ENCODE measurements at regions not wholly inside any gene's neighbourhood (a gene's known extent, or its start where the extent isn't known, plus 50 kb on each side); places are given as distances from the start of the nearest gene placed in this dataset.
"Not testable (repeated sequence)": the region's sequence is repeated elsewhere in the genome, so short reads cannot be mapped to it uniquely, and the experiment has no call there.

DNA sequence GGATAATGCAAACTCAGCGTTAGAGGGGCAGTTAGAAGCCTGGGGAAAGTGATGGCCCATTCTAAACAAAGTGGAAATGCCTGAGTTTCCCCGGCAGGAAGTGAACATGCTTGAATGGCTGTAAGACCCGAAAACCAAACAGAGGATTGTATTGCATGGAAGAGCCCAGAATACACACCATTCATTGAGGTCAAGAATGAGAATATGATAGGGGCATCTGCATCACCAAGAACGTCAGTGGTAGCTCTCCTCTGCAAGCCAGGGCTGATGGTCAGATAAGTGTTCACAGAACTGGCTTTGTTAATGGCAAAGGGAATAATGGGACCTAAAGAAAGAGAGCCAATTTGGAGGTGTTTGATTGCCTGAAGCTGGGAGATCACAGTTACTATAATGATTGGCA lies 663.4 kb downstream of the KHDRBS2 start:
- DNase-seq: no peak
- Histone ChIP-seq H3K4me1 (no peaks in the 10 kb centered on the region), H3K9me3 (no peaks in the 10 kb centered on the region), H3K36me3 (ENCODE audit: low read depth, missing control alignments) (no peaks in the 10 kb centered on the region), H3K27me3 (no peaks in the 10 kb centered on the region), H3K27ac (no peak overlapping the region), H3K4me3 (no peak overlapping the region)
- WGBS, 2 donors: 81 to 87% methylated on average over 4 of the region's 4 CpGs
- TF ChIP-seq POLR2A (IDR thresholded peaks at IDR 0.05): no peak
- TF ChIP-seq, protein P1, sequence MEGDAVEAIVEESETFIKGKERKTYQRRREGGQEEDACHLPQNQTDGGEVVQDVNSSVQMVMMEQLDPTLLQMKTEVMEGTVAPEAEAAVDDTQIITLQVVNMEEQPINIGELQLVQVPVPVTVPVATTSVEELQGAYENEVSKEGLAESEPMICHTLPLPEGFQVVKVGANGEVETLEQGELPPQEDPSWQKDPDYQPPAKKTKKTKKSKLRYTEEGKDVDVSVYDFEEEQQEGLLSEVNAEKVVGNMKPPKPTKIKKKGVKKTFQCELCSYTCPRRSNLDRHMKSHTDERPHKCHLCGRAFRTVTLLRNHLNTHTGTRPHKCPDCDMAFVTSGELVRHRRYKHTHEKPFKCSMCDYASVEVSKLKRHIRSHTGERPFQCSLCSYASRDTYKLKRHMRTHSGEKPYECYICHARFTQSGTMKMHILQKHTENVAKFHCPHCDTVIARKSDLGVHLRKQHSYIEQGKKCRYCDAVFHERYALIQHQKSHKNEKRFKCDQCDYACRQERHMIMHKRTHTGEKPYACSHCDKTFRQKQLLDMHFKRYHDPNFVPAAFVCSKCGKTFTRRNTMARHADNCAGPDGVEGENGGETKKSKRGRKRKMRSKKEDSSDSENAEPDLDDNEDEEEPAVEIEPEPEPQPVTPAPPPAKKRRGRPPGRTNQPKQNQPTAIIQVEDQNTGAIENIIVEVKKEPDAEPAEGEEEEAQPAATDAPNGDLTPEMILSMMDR (IDR thresholded peaks at IDR 0.05): no peak
- intact Hi-C loops (cut with DNase I; ENCODE audit: low total_unique reads): no loop called here

DNA sequence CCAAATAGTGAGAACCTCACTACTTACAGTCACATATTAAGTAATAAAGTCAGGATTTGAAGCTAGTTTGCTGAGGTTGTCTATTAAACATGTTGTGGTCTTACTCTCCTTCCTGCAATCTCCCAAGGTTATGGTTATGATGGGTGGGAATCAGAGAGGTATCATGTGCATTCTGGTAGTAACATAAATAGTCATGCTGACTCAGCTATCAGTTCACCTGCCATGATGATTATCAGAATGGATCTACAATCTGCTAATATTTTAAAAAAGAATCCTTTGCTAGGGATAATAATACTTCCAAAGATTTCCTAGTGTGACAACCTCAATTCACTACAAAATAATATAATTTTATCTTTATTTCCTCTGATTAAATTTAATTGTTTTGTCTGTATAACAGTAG lies 671.9 kb downstream of the KHDRBS2 start:
- no peak for DNase-seq
- Histone ChIP-seq H3K9me3 (no peaks in the 10 kb centered on the region), H3K4me3 (no peak overlapping the region), H3K27me3 (no peaks in the 10 kb centered on the region), H3K36me3 (ENCODE audit: low read depth, missing control alignments) (no peaks in the 10 kb centered on the region), H3K27ac (no peak overlapping the region), H3K4me1 (no peaks in the 10 kb centered on the region)
- TF ChIP-seq POLR2A (IDR thresholded peaks at IDR 0.05): no peak
- TF ChIP-seq, protein P1 (IDR thresholded peaks at IDR 0.05): no peak
- intact Hi-C loops (cut with DNase I; ENCODE audit: low total_unique reads): no loop called here

DNA sequence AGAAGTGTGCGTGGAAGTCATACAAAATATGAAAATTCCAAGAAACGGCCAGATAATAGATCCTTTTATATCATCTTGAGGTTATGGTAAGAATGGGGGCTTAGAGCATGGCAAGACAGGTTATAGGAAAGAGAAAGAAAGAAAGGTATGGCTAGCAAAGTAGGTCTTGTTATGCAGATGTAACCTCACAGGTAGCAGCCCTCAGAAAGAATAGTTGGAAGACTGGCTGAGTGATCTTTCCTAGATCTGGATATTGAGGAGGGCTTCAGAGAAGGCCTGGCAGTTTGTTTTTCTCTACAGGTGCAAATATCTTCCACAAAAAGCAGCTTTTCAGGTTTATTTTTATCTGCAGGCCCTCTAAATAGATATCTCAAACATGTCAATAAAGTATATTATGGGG lies 679.5 kb downstream of the KHDRBS2 start:
- no peak overlapping the region for H3K27ac ChIP-seq
- no peak for DNase-seq
- no peaks in the 10 kb centered on the region for H3K4me1 ChIP-seq
- no peak for TF ChIP-seq POLR2A (IDR thresholded peaks at IDR 0.05)
- TF ChIP-seq, protein P1 (IDR thresholded peaks at IDR 0.05): no peak
- H3K27me3 ChIP-seq: no peaks in the 10 kb centered on the region
- no peaks in the 10 kb centered on the region for H3K36me3 ChIP-seq (ENCODE audit: low read depth, missing control alignments)
- WGBS, 2 donors: 67 to 74% methylated on average over 2 of the region's 2 CpGs
- H3K4me3 ChIP-seq: no peak overlapping the region
- no peaks in the 10 kb centered on the region for H3K9me3 ChIP-seq
- intact Hi-C loops (cut with DNase I; ENCODE audit: low total_unique reads): no loop called here

DNA sequence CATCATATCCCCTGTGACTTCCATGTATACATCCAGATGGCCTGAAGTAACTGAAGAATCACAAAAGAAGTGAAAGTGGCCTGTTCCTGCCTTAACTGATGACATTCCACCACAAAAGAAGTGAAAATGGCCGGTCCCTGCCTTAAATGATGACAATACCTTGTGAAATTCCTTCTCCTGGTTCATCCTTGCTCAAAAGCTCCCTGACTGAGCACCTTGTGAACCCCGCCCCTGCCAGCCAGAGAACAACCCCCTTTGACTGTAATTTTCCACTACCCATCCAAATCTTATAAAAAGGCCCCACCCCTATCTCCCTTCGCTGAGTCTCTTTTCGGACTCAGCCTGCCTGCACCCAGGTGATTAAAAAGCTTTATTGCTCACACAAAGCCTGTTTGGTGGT lies 680.2 kb downstream of the KHDRBS2 start:
- H3K36me3 ChIP-seq (ENCODE audit: low read depth, missing control alignments); DNase-seq; H3K4me3 ChIP-seq; H3K9me3 ChIP-seq; H3K4me1 ChIP-seq; intact Hi-C loops (cut with DNase I; ENCODE audit: low total_unique reads); H3K27me3 ChIP-seq; H3K27ac ChIP-seq: not testable (repeated sequence)
- 74 to 82% methylated on average over 4 of the region's 4 CpGs for WGBS, 2 donors

DNA sequence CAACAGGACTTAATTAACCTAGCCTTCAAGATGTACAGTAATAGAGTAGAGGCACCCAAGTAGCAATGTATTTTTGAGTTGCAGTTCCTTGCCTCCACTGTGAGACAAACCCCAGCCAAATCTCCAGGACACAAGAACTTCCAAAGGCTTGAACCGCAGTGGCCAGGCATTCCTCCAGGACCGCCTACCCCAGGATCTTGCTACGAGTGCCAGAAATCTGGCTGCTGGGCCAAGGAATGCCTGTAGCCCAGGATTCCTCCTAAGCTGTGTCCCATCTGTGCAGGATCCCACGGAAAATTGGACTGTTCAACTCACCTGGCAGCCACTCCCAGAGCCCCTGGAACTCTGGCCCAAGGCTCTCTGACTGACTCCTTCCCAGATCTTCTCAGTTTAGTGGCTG lies 683.9 kb downstream of the KHDRBS2 start:
- WGBS, 2 donors: 79 to 82% methylated on average over 4 of the region's 4 CpGs
- intact Hi-C loops (cut with DNase I; ENCODE audit: low total_unique reads): not testable (repeated sequence)

DNA sequence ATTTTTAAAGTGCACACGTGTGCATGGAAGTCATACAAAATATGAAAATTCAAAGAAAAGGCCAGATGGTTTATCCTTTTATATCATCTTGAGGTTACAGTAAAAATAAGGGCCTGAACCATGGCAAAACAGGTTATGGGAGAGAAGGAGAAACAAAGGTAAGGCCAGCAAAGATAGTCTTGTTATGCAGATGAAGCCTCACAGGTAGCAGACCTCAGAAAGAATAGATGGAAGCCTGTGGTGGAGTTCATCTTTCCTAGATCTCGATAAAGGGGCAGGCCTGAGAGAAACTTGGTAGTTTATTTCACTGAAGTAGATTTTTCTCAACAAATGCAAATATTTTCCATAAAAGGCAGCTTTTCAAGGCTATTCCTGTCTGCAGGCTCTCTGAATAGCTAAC lies 693.8 kb downstream of the KHDRBS2 start:
- Histone ChIP-seq H3K4me1 (no peaks in the 10 kb centered on the region), H3K27ac (no peak overlapping the region), H3K9me3 (no peaks in the 10 kb centered on the region), H3K4me3 (no peak overlapping the region), H3K27me3 (no peaks in the 10 kb centered on the region), H3K36me3 (ENCODE audit: low read depth, missing control alignments) (no peaks in the 10 kb centered on the region)
- DNase-seq: no peak
- WGBS, 2 donors: 63 to 80% methylated on average over 2 of the region's 2 CpGs
- TF ChIP-seq POLR2A (IDR thresholded peaks at IDR 0.05): no peak
- TF ChIP-seq, protein P1 (IDR thresholded peaks at IDR 0.05): no peak
- intact Hi-C loops (cut with DNase I; ENCODE audit: low total_unique reads): no loop called here

More for the DNA sequence above, 683.9 kb downstream of the KHDRBS2 start:
- H3K27me3 ChIP-seq; H3K4me1 ChIP-seq; DNase-seq; H3K4me3 ChIP-seq; H3K36me3 ChIP-seq (ENCODE audit: low read depth, missing control alignments); H3K9me3 ChIP-seq; H3K27ac ChIP-seq: not testable (repeated sequence)
